Parathyroid adenoma (tissue), 2 donors: ENCODE measurements at regions not wholly inside any gene's neighbourhood (a gene's known extent, or its start where the extent isn't known, plus 50 kb on each side); places are given as distances from the start of the nearest gene placed in this dataset.
"Not testable (repeated sequence)": the region's sequence is repeated elsewhere in the genome, so short reads cannot be mapped to it uniquely, and the experiment has no call there.

Experiments
- H2AFZ ChIP-seq: fragments of 300-600 bp; sonication (generic); one replicate; pipeline ENCODE4 v1.7.0; 2017; ENCODE audit warnings: antibody characterized with exemption, mild to moderate bottlenecking
- H3K27ac ChIP-seq: fragments of 300-600 bp; sonication (generic); one replicate; pipeline ENCODE4 v1.7.0; 2017
- H3K27me3 ChIP-seq: fragments of 300-600 bp; sonication (generic); one replicate; pipeline ENCODE4 v1.7.0; 2017; ENCODE audit warnings: low read length; ENCODE audit not compliant: control insufficient read depth, insufficient read depth
- H3K36me3 ChIP-seq: fragments of 300-600 bp; sonication (generic); one replicate; pipeline ENCODE4 v1.7.0; 2017; ENCODE audit warnings: low read length; ENCODE audit not compliant: control insufficient read depth, insufficient read depth
- H3K4me1 ChIP-seq: fragments of 300-600 bp; sonication (generic); one replicate; pipeline ENCODE4 v1.7.0; 2017; ENCODE audit warnings: control low read depth
- H3K4me2 ChIP-seq: fragments of 300-600 bp; sonication (generic); one replicate; pipeline ENCODE4 v1.7.0; 2017; ENCODE audit warnings: low read length
- H3K4me3 ChIP-seq: fragments of 300-600 bp; sonication (generic); one replicate; pipeline ENCODE4 v1.7.0; 2017; ENCODE audit warnings: low read depth, low read length
- H3K79me2 ChIP-seq: fragments of 300-600 bp; sonication (generic); one replicate; pipeline ENCODE4 v1.7.0; 2017; ENCODE audit warnings: control low read depth
- H3K9ac ChIP-seq: fragments of 300-600 bp; sonication (generic); one replicate; pipeline ENCODE4 v1.7.0; 2017; ENCODE audit warnings: mild to moderate bottlenecking
- H3K9me3 ChIP-seq: fragments of 300-600 bp; sonication (generic); one replicate; pipeline ENCODE4 v1.7.0; 2017; ENCODE audit warnings: low read length; ENCODE audit not compliant: control insufficient read depth
- CTCF ChIP-seq: fragments of 300-600 bp; sonication (generic); IDR thresholded peaks from one replicate; pipeline ENCODE4 v1.7.0; 2017; ENCODE audit warnings: antibody characterized with exemption, mild to moderate bottlenecking
- donor health status: primary hyperparathyroidism.

GRCh38 chr1:189212606-189213005, 1265.1 kb downstream of the BRINP3 start:
- no peaks in the 10 kb centered on the region for H3K9me3 ChIP-seq
- H3K9ac ChIP-seq = no peak overlapping the region
- no peak overlapping the region for H2AFZ ChIP-seq
- TF ChIP-seq CTCF = no peak
- no peaks in the 10 kb centered on the region for H3K79me2 ChIP-seq
- H3K4me3 ChIP-seq = no peak overlapping the region
- no peak overlapping the region for H3K27ac ChIP-seq
- H3K27me3 ChIP-seq = no peaks in the 10 kb centered on the region
- H3K36me3 ChIP-seq = no peaks in the 10 kb centered on the region
- H3K4me1 ChIP-seq = no peaks in the 10 kb centered on the region
- H3K4me2 ChIP-seq = no peak overlapping the region

- Histone ChIP-seq H3K4me3 (no peak overlapping the region), H3K4me1 (no peaks in the 10 kb centered on the region), H3K9me3 (no peaks in the 10 kb centered on the region), H3K79me2 (no peaks in the 10 kb centered on the region), H3K9ac (no peak overlapping the region), H3K4me2 (no peak overlapping the region), H3K27ac (no peak overlapping the region), H2AFZ (no peak overlapping the region), H3K36me3 (no peaks in the 10 kb centered on the region), H3K27me3 (no peaks in the 10 kb centered on the region)
- TF ChIP-seq CTCF = no peak
These were observed 1260.8 kb downstream of the BRINP3 start for GRCh38 chr1:189216886-189217285.

GRCh38 chr1:189217646-189218045, 1260.0 kb downstream of the BRINP3 start:
- Histone ChIP-seq H3K27ac (no peak overlapping the region), H3K27me3 (no peaks in the 10 kb centered on the region), H3K36me3 (no peaks in the 10 kb centered on the region), H2AFZ (no peak overlapping the region), H3K79me2 (no peaks in the 10 kb centered on the region), H3K4me3 (no peak overlapping the region), H3K9ac (no peak overlapping the region), H3K4me2 (no peak overlapping the region), H3K9me3 (peaks cover 1% of the 10 kb centered on the region), H3K4me1 (no peaks in the 10 kb centered on the region)
- no peak for TF ChIP-seq CTCF

- no peaks in the 10 kb centered on the region for H3K79me2 ChIP-seq
- no peak overlapping the region for H3K4me3 ChIP-seq
- peaks cover 6% of the 10 kb centered on the region for H3K9me3 ChIP-seq
- H3K9ac ChIP-seq = no peak overlapping the region
- H3K27ac ChIP-seq = no peak overlapping the region
- H3K4me1 ChIP-seq = no peaks in the 10 kb centered on the region
- no peaks in the 10 kb centered on the region for H3K36me3 ChIP-seq
- no peak overlapping the region for H3K4me2 ChIP-seq
- H3K27me3 ChIP-seq = no peaks in the 10 kb centered on the region
- H2AFZ ChIP-seq = no peak overlapping the region
- no peak for TF ChIP-seq CTCF
These were observed 1256.9 kb downstream of the BRINP3 start for GRCh38 chr1:189220750-189221149.

- not testable (repeated sequence) for H3K27ac ChIP-seq, H2AFZ ChIP-seq, H3K9ac ChIP-seq, H3K4me2 ChIP-seq, H3K4me3 ChIP-seq, H3K27me3 ChIP-seq, H3K79me2 ChIP-seq, H3K36me3 ChIP-seq, H3K4me1 ChIP-seq, H3K9me3 ChIP-seq
These were observed 1251.9 kb downstream of the BRINP3 start for GRCh38 chr1:189225794-189226145.
